NCI-H128 (cell line): ENCODE measurements at regions not wholly inside any gene's neighbourhood (a gene's known extent, or its start where the extent isn't known, plus 50 kb on each side); places are given as distances from the start of the nearest gene placed in this dataset.

Experiments used
- DNase-seq: peaks from one replicate; lab custom pipeline; 2025; ENCODE audit not compliant: unreplicated experiment; lab: John Stamatoyannopoulos, UW

DNA sequence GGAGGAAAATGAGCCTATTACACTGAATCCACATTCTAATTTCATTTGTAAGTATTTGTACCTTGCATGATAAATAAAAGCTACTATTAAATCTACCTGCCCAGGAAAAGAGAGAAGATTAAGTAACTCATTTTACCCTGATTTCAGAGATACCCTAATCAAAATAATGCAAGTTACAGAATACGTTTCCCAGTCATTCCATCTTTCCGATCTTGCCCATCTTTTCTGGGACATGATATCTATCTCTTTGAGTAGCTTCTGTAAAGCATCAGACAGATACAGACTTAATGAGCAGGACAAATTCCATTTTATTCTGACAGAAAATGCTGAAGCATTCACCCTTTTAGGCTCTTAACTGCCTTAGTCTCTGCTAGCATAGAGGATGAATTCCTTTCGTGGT is 56.6 kb downstream of the SPRY2 start:
- no peak for DNase-seq

- no peak for DNase-seq
These were observed 62.2 kb downstream of the SPRY2 start for GRCh38 chr13:80278706-80279105.

- DNase-seq, result peak; percentile 41
These were observed 64.3 kb downstream of the SPRY2 start for GRCh38 chr13:80276371-80277289.

GRCh38 chr13:80274643-80275042 is 66.3 kb downstream of the SPRY2 start:
- DNase-seq, result no peak

DNA sequence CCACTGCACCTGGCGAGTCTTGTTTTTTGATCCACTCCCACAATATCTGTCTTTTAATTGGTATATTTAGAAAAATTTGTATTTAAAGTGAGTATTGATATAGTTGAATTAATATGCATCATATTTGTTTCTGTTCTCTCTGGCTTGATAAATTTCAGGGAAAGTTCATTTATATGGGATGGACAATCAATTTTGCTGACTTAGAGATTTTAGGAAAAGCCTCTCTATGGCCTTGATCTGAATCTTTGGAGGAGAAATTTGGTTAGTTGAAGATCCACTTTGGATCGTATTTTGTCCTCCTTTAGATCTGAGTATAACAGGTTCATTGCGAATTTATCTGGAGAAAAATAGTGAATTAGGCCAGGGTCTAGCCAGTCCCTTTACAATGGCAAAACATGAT is 67.2 kb downstream of the SPRY2 start:
- DNase-seq, result no peak

DNA sequence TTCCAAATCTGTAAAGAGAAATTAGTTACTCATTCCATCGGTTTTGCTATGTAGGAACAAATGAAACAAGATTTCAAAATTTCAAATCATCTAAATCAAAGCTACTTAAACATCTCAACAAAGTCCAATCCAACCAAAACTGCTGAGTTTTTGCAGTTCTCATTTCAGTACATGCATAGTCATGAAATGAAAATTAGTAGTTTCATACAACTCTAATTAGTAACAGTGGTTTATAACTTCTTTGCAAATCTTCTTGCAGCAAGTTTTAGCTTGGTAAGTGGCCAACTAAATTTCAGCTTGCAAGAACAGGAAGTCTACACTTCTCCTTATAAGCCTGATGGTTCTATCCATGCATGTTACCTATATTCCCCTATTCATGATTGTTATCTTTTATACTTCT is 75.6 kb downstream of the SPRY2 start:
- no peak for DNase-seq

DNA sequence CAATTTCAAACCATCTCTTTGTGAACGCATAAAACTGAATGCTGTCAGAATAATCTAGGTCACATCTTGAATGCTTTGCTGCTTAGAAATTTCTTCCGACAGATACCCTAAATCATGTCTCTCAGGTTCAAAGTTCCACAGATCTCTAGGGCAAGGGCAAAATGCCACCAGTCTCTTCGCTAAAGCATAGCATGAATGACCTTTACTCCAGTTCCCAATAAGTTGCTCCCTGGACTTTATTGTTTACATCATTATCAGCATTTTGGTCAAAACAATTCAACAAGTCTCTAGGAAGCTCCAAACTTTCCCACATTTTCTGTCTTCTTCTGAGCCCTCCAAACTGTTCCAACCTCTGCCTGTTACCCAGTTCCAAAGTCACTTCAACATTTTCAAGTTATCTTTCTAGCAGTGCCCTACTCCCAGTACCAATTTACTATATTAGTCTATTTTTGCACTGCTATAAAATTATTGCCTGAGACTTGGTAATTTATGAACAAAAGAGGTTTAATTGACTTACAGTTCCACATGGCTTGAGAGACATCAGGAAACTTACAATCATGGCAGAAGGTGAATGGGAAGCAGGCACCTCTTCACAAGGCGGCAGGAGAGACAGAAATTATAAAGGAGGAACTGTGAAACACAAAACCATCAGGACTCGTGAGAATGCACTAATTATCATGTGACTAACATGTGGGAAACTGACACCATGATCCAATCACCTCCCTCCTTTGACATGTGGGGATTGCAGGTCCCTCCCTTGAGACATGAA is 77.0 kb downstream of the SPRY2 start:
- no peak for DNase-seq

GRCh38 chr13:80262051-80262695 is 78.8 kb downstream of the SPRY2 start:
- DNase-seq, result no peak

- no peak for DNase-seq
These were observed 81.8 kb downstream of the SPRY2 start for GRCh38 chr13:80259159-80259558.

DNA sequence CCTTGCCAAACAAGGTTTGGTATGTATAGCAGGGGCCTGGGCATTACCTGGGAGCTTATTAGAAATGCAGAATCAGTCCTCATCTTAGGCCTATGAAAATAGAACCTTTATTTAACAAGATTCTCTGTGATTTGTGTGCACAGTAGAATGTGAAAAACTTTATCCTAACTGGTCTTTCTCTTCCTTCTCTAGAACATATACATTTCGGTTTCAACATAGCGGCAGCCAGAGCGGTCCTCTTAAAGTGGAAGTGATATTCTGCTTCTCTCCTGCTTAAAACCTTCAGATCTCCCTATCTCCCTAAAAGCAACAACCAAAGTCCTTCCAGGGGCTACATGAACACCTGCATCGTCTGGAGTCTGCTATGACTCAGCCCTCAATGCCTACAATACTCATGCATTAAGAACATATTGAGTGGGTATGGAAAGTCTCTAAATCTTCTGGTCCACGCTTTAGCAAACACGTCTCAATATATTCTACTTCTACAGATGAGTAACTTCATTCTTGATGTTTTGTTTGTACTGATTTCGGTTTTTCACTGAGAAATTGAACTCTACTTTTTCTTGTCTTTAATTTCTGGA is 84.5 kb downstream of the SPRY2 start:
- no peak for DNase-seq

- no peak for DNase-seq
These were observed 85.0 kb downstream of the SPRY2 start for GRCh38 chr13:80255946-80256345.

GRCh38 chr13:80251403-80251802 is 89.5 kb downstream of the SPRY2 start:
- DNase-seq, result peak; percentile 56

- no peak for DNase-seq
These were observed 90.6 kb downstream of the SPRY2 start for GRCh38 chr13:80250213-80250810.

GRCh38 chr13:80249516-80250212 is 91.3 kb downstream of the SPRY2 start:
- DNase-seq, result no peak

DNA sequence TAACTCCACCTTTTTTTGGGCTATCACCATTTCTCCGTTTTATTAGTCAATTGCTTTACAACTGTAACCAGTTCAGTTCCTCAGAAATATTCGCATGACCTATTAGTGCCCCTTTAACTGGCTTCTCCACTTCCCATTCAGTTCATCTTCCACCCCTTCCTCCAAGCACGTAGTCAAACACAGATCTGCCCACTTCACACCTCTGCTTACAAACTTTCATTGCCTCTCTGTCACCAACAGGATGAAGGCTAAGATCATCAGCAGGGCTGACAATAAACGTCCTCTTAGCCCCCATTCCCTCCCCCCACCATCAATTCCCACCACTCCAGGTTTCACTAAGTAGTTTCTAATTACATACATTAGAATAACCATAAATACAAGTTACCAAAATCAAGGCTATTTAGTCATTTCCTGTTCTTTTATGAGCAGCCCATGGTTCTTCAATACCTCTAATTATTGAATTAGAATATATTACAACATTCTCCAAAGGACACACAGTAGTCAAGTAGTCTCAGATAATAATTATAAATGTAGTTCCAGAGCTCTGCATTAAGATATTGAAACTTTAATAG is 95.7 kb downstream of the SPRY2 start:
- DNase-seq, result no peak

DNA sequence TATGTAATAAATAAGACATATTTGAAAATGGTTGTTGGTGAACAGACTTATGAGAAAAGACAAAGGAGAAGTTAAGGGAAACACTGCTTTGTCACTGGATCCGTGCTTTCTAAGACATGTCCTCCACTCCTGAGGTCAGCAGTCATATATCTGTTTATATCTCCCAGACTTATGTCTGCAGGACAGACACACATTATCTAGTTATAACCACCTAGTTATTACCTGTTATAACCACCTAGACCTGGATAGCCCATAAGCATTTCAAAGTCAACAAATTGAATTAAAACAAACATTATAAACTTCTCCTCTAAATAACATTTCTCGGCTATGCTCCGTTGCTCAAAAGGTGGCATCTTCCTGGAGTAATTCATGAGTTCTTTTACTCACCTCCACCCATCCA is 96.4 kb downstream of the SPRY2 start:
- DNase-seq, result no peak

DNA sequence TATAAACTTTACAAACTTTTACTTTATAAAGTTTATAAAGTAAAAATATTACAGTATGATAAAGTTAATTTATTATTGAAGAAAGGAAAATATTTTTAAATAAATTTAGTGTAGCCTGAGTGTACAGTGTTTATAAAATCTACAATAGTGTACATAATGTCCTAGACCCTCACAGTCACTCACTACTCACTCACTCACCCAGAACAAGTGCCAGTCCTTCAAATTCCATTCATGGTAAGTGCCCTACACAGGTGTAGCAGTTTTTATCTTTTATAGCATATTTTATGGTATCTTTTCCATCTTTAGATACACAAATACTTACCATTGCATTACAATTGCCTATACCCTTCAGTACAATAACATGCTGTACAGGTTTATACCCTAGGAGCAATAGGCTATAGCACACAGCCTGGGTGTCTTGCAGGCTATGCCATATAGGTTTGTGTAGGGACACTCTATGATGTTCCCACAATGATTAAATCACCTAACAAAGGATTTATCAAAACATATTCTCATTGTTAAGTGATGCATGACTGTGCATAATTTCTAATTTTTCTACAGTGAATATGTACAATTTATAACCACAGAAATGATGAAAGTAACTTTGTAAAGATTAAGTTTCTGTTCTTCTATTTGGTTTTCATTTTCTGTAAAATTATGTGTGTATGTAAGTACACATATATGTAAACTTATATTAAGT is 98.0 kb downstream of the SPRY2 start:
- DNase-seq, result no peak

DNA sequence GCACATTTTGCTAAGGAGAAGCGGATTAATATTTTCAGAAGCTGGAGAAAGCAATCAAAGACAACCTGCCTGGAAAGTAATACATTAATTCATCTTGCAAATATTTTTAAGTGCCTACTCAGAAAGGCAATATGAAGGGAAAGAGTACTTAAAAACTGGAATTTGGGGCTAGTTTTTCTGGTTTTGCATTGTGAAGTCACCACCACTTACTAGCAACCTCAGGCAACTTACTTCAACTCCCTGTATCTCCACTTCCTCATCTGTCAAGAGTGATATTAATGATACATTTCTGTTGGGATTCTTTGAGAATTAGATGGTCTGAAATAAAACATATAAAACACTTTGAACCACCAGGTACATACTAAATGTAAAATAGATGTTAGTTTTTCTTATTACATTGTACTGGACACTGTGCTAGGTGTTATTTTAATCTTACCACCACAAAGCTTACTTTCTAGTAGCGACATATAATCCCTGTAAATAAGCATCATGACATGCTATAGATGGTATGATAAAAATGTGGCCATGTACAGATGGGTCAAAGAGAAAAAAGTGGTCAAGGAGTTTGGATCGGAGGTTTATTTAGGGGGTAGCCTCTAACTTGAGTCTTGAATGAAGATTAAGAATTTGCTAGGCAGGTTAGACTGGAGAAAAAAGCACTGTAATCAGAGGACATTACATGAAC is 101.2 kb downstream of the SPRY2 start:
- no peak for DNase-seq

- DNase-seq, result no peak
These were observed 101.8 kb downstream of the SPRY2 start for GRCh38 chr13:80239116-80239515.
